ENCODE measurements at regions not wholly inside any gene's neighbourhood (a gene's known extent, or its start where the extent isn't known, plus 50 kb on each side); places are given as distances from the start of the nearest gene placed in this dataset.

- Histone ChIP-seq H3K4me1 (ENCODE audit: control insufficient read depth in 1 of 2, insufficient read depth in 2 of 2, low read length in 2 of 2) (no peaks in the 10 kb centered on the region), H2AFZ (ENCODE audit: low read depth, low read length, poor library complexity, severe bottlenecking) (no peak overlapping the region), H3K9me3 (ENCODE audit: control insufficient read depth in 1 of 2, insufficient read depth in 1 of 2, low read depth in 1 of 2, low read length in 2 of 2) (no peaks in the 10 kb centered on the region), H3K27ac (ENCODE audit: low read depth, low read length) (no peak overlapping the region), H3K79me2 (ENCODE audit: insufficient read depth, low read length) (no peaks in the 10 kb centered on the region), H3K9ac (ENCODE audit: low read length) (no peak overlapping the region), H4K20me1 (ENCODE audit: insufficient read depth) (no peaks in the 10 kb centered on the region), H3K27me3 (ENCODE audit: insufficient read depth, low read length) (peaks cover 21% of the 10 kb centered on the region), H3K4me2 (ENCODE audit: low read length) (no peak overlapping the region), H3K4me3 (replicated peaks in 1 of 2; ENCODE audit: low read depth in 1 of 2, low read length in 2 of 2) (no peak overlapping the region), H3K9me2 (ENCODE audit: insufficient read depth) (no peaks in the 10 kb centered on the region), H3K36me3 (ENCODE audit: control insufficient read depth in 1 of 2, insufficient read depth in 2 of 2, low read length in 2 of 2) (no peaks in the 10 kb centered on the region)
- no TSS peak for BruUV-seq (replicated peaks)
- TF ChIP-seq ZNF274 (IDR thresholded peaks at IDR 0.05; ENCODE audit: low read depth, low read length) (no peak), EZH2phosphoT487 (IDR thresholded peaks at IDR 0.05; ENCODE audit: borderline replicate concordance) (no peak), EZH2 (IDR thresholded peaks at IDR 0.05) (no peak), SIN3A (IDR thresholded peaks at IDR 0.05; ENCODE audit: low read depth) (no peak), ATF3 (IDR thresholded peaks at IDR 0.05) (no peak), ELF1 (IDR thresholded peaks at IDR 0.05; ENCODE audit: borderline replicate concordance, low read depth) (no peak), MAX (IDR thresholded peaks at IDR 0.05) (no peak), CBX3 (IDR thresholded peaks at IDR 0.05; ENCODE audit: low read depth) (no peak), RAD21 (IDR thresholded peaks at IDR 0.05; ENCODE audit: low read depth) (no peak), ZBTB33 (IDR thresholded peaks at IDR 0.05; ENCODE audit: extremely low read depth, insufficient replicate concordance, low read length) (no peak), SP1 (IDR thresholded peaks at IDR 0.05; ENCODE audit: low read depth) (no peak), REST (IDR thresholded peaks at IDR 0.05; ENCODE audit: low read depth) (no peak), ZFX (IDR thresholded peaks at IDR 0.05) (no peak), POLR2AphosphoS5 (IDR thresholded peaks at IDR 0.05; ENCODE audit: low read depth, low read length) (no peak), JUND (IDR thresholded peaks at IDR 0.05) (no peak), YY1 (IDR thresholded peaks at IDR 0.05; ENCODE audit: extremely low read depth, insufficient replicate concordance, low read depth, low read length) (no peak), CEBPB (IDR thresholded peaks at IDR 0.05; ENCODE audit: low read depth) (no peak)
- CTCF ChIA-PET, result no interaction called here
- intact Hi-C loops (cut with micrococcal nuclease), result no loop called here
- POLR2A ChIA-PET, result no interaction called here
- no peak for DNase-seq (ENCODE audit: low read depth, low spot score)
- RAD21 ChIA-PET (ENCODE audit: low non-redundant PET in 1 of 2, low total read pairs in 2 of 2, uncharacterized antibody in 2 of 2, unreplicated experiment in 2 of 2), result no interaction called here
- no peak for ATAC-seq
Measured at GRCh38 chr22:44390613-44390970, 77.8 kb upstream of the SHISAL1 start.

Measured in HCT116 (cell line).